Posterior cingulate gyrus (tissue), 11 donors: ENCODE measurements at regions not wholly inside any gene's neighbourhood (a gene's known extent, or its start where the extent isn't known, plus 50 kb on each side); places are given as distances from the start of the nearest gene placed in this dataset.
A peak's percentile ranks its signal among the peaks of the same experiment; 100 is the strongest.
"Not testable (repeated sequence)": the region's sequence is repeated elsewhere in the genome, so short reads cannot be mapped to it uniquely, and the experiment has no call there.

Experiments used
- DNase-seq, 10 donors: peaks; one replicate each; pipeline versions ENCODE4 v3.0.0 to v3.0.0-alpha.2; 2020 to 2021; ENCODE audit warnings: mixed read lengths in 3 of 10
- intact Hi-C: fragments of 100-400 bp; cut with DNase I; formaldehyde crosslinking; loops from one replicate; pipeline ENCODE4 v1.15.1; 2023

- intact Hi-C loops: no loop called here
- DNase-seq: no peak
Measured at GRCh38 chr9:30411571-30411970, 1972.9 kb upstream of the ACO1 start.

DNA sequence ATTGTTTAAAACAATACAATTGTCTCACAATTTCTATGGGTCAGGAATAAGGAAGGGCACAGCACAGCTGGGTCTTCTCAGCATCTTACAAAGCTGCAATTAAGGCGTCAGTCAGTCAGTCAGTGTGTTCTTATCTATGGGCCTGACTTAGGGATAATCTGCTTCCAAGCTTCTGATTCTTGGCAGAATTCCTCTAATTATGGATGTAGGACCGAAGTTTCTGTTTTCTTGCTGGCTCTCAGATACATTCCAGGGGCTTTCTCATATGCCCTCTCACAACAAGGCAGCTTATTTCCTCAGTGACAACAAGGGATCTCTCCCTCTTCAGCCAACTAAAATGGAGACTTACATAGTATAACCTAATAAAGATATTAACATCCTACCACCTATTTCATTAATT, 1925.3 kb upstream of the ACO1 start:
- DNase-seq: no peak
- intact Hi-C loops: no loop called here

- intact Hi-C loops: no loop called here
- DNase-seq: no peak
Measured at GRCh38 chr9:30476826-30477225, 1907.6 kb upstream of the ACO1 start.

- DNase-seq: no peak
Measured at GRCh38 chr9:30478684-30479083, 1905.8 kb upstream of the ACO1 start.

GRCh38 chr9:30482499-30482898, 1901.9 kb upstream of the ACO1 start:
- DNase-seq: no peak
- intact Hi-C loops: no loop called here

More at GRCh38 chr9:30478684-30479083, 1905.8 kb upstream of the ACO1 start:
- intact Hi-C loops: no loop called here

DNA sequence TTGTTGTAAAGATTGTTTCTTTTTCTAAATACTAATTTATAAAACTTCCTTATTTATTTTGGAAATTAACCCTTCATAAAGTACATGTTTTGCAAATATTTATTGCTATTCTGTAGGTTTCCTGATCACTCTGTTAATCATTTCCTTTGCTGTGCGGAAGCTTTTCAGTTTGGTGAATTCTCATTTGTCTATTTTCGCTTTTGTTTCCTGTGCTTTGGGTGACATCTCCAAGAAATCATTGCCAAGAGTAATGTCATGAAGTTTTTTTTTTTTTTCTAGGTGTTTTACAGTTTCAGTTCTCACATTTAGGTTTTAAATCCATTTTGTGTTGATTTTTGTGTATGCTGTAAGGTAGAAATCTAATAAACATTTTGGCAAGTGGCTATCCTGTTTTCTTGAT, 1899.8 kb upstream of the ACO1 start:
- intact Hi-C loops: no loop called here
- no peak for DNase-seq

DNA sequence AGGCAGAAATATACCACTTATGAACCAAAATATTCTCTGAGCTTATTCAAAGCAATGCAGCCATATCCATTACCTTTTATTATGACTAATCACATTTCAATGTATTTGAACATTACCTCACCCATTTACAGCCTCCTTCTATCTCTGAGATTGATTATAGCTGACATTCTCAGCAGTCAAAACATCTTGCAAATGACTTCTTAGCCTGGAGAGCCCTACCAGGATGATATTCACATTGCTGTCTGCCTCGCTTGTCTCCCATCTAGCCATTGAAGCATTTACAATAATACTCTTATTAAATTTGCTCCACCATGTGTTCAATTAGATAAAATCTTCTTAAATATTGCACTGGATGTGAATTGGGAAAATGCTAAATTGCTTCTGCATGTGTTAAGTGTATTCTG, 1879.9 kb upstream of the ACO1 start:
- no peak for DNase-seq
- intact Hi-C loops: no loop called here

DNA sequence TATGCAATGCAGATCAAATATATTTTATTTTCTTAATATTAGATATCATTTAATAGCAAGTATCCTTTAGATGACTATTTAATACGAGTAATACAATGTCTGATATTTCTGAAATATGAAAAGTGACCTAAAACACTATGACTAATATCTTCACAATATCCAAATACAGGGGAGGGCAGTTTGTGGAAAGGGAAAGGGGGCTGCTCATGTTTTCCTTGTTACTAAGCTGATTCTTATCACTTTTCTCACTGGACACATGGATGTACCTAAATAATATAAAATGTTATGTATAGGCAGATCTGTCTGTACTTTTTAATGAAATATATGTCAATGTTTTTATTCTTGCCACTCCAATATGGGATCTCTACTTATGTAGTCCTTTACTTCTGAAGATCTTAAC, 1879.1 kb upstream of the ACO1 start:
- DNase-seq: no peak
- intact Hi-C loops: no loop called here

- intact Hi-C loops: no loop called here
- no peak for DNase-seq
Measured at GRCh38 chr9:30506749-30507148, 1877.7 kb upstream of the ACO1 start.

- intact Hi-C loops: no loop called here
- no peak for DNase-seq
Measured at GRCh38 chr9:30507166-30507565, 1877.3 kb upstream of the ACO1 start.

GRCh38 chr9:30511666-30512065, 1872.8 kb upstream of the ACO1 start:
- DNase-seq: no peak
- intact Hi-C loops: no loop called here

GRCh38 chr9:30519166-30519565, 1865.3 kb upstream of the ACO1 start:
- DNase-seq: no peak
- intact Hi-C loops: no loop called here

DNA sequence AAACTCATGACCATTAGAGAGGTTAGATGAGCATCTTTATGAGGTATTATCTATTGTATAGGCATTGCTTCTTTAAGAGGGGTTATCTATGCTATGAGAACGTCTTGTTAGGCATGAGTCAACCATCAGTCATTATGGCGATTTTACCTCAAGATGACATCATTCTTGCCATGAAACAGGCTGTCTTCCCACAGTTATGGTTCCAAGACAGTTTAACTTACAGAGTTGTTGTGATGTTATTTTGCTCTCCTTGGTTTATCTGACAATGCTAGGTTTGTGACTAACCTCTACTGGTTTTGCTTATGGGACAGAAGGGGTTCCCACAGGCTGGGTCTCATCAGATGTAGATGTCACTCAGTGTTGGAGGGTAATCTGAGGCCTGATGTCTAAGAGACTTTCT, 1864.7 kb upstream of the ACO1 start:
- DNase-seq: no peak
- intact Hi-C loops: no loop called here

- intact Hi-C loops: no loop called here
- DNase-seq: no peak
Measured at GRCh38 chr9:30522061-30522460, 1862.4 kb upstream of the ACO1 start.

- peak in 5 of 10 donors; percentile 9 to 86 (median 33) for DNase-seq
- intact Hi-C loops: no loop called here
Measured at GRCh38 chr9:30522486-30522885, 1862.0 kb upstream of the ACO1 start.

GRCh38 chr9:30524311-30524710, 1860.1 kb upstream of the ACO1 start:
- no peak for DNase-seq

DNA sequence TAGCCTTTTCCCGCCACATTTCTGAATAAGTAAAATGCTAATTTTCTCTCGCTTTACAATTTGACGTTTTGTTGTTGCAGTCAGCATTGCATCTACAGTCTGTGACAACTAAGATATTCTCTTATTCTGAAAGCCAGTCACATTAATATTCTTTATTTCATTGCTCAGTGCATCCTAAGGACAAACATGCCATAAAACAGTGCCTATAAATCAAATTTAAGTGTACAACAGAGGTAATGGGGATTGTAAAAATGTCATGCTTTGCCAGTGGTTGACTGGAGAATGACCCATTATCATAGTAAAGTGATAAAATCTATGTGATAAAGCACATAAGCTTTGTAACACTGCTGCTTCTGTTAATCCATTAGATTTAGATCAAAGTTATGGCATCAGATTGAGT, 1850.0 kb upstream of the ACO1 start:
- DNase-seq: no peak
- intact Hi-C loops: no loop called here

More at GRCh38 chr9:30524311-30524710, 1860.1 kb upstream of the ACO1 start:
- intact Hi-C loops: no loop called here

DNA sequence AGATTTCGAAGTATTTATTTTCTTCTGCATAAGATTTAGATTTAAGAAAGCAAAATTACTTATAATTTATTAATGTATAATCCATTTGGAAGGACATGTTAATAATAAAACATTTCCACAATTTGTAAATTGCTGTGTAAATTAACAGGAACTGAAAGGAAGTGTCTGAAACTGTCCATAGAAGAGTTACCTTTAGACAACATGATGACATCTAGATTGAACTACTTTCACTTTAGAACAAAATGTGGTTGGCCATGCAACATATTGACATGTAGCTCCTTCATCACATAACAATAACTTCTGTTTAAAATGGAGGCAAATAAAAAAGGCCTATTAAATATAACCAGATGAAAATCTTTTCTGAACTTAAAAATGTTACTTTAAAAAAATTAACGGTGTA, 1849.5 kb upstream of the ACO1 start:
- intact Hi-C loops: no loop called here
- DNase-seq: no peak

GRCh38 chr9:30536494-30536893, 1847.9 kb upstream of the ACO1 start:
- intact Hi-C loops: no loop called here
- DNase-seq: peak in 1 of 10 donors; percentile 51

- intact Hi-C loops, DNase-seq: not testable (repeated sequence)
Measured at GRCh38 chr9:30539696-30540095, 1844.7 kb upstream of the ACO1 start.

GRCh38 chr9:30574355-30575151, 1809.9 kb upstream of the ACO1 start:
- DNase-seq: peak in 5 of 10 donors; percentile 7 to 66 (median 50)
- intact Hi-C loops: no loop called here

DNA sequence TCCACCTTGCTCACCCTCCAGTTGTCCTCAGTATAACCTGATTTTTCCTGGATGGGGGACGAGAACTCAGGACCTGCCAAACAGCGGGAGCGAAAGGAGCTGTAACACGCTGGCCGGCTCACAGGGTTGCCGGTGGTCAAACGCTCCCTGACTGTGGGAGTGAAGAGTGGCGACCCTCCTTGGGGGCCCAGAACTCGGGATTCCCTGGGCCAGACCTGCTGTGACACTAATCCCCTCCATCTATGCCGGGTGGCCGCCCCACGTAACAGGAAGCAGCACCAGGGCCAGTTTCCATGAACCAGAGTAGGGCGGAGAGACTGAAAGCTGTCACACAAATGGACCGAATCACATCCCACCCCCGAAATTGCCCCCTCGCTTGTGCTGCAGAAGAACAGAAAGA, 1809.2 kb upstream of the ACO1 start:
- intact Hi-C loops: no loop called here

GRCh38 chr9:30575691-30576090, 1808.8 kb upstream of the ACO1 start:
- peak in 3 of 10 donors; percentile 43 to 55 (median 48) for DNase-seq
- intact Hi-C loops: no loop called here

More for the DNA sequence above, 1809.2 kb upstream of the ACO1 start:
- DNase-seq: peak in 3 of 10 donors; percentile 19 to 62 (median 62)
